Left ventricle myocardium superior (tissue), 1 donor: ENCODE measurements at regions not wholly inside any gene's neighbourhood (a gene's known extent, or its start where the extent isn't known, plus 50 kb on each side); places are given as distances from the start of the nearest gene placed in this dataset.

Experiments
- ATAC-seq: fragments of 200-7000 bp; cut with Tn5 transposase; one replicate; pipeline ENCODE4 v1.9.1; 2020; ENCODE audit warnings: mild to moderate bottlenecking, moderate library complexity
- DNase-seq: peaks from one replicate; pipeline ENCODE4 v3.0.0-alpha.2; 2020
- intact Hi-C: fragments of 100-400 bp; cut with micrococcal nuclease; formaldehyde crosslinking; loops from one replicate; pipeline ENCODE4 v1.11.0; 2022
- donor health status: DM: no; HTN: yes; CAD: no; lungs with severe emphysema.

GRCh38 chr5:97854871-97855762 lies 672.1 kb upstream of the RIOK2 start:
- peak; percentile 79 for ATAC-seq

GRCh38 chr5:97874491-97874890 lies 691.4 kb upstream of the RIOK2 start:
- no peak for DNase-seq
- no peak for ATAC-seq
- intact Hi-C loops = no loop called here

More at GRCh38 chr5:97854871-97855762, 672.1 kb upstream of the RIOK2 start:
- intact Hi-C loops = no loop called here
- DNase-seq = peak; percentile 25

GRCh38 chr5:97876272-97876671 lies 693.2 kb upstream of the RIOK2 start:
- DNase-seq (no peak), ATAC-seq (peak; percentile 31)
- intact Hi-C loops = no loop called here

GRCh38 chr5:97877588-97877987 lies 694.5 kb upstream of the RIOK2 start:
- ATAC-seq (no peak), DNase-seq (no peak)
- intact Hi-C loops = no loop called here

GRCh38 chr5:97888439-97888838 lies 705.4 kb upstream of the RIOK2 start:
- intact Hi-C loops = no loop called here
- no peak for ATAC-seq
- DNase-seq = no peak

- no peak for ATAC-seq
- no peak for DNase-seq
- intact Hi-C loops = no loop called here
These were observed 708.9 kb upstream of the RIOK2 start for GRCh38 chr5:97891971-97892370.

- DNase-seq = no peak
- intact Hi-C loops = no loop called here
- ATAC-seq = no peak
These were observed 720.7 kb upstream of the RIOK2 start for GRCh38 chr5:97903742-97904141.

GRCh38 chr5:97906135-97906534 lies 723.1 kb upstream of the RIOK2 start:
- DNase-seq (no peak), ATAC-seq (no peak)
- intact Hi-C loops = no loop called here

GRCh38 chr5:97907646-97908400 lies 724.8 kb upstream of the RIOK2 start:
- intact Hi-C loops = no loop called here
- DNase-seq = no peak
- ATAC-seq = no peak

GRCh38 chr5:97909541-97909940 lies 726.5 kb upstream of the RIOK2 start:
- DNase-seq (no peak), ATAC-seq (no peak)
- intact Hi-C loops = no loop called here

GRCh38 chr5:97914483-97914882 lies 731.4 kb upstream of the RIOK2 start:
- no peak for ATAC-seq
- no peak for DNase-seq
- intact Hi-C loops = no loop called here

- intact Hi-C loops = no loop called here
- DNase-seq (no peak), ATAC-seq (no peak)
These were observed 732.1 kb upstream of the RIOK2 start for GRCh38 chr5:97915106-97915505.

GRCh38 chr5:97918057-97918456 lies 735.0 kb upstream of the RIOK2 start:
- DNase-seq (no peak), ATAC-seq (no peak)
- intact Hi-C loops = no loop called here

GRCh38 chr5:97918620-97919019 lies 735.6 kb upstream of the RIOK2 start:
- intact Hi-C loops = no loop called here
- ATAC-seq = peak; percentile 68
- no peak for DNase-seq

- intact Hi-C loops = no loop called here
- ATAC-seq = no peak
- DNase-seq = no peak
These were observed 736.7 kb upstream of the RIOK2 start for GRCh38 chr5:97919719-97920118.

- ATAC-seq (no peak), DNase-seq (no peak)
- intact Hi-C loops = no loop called here
These were observed 739.7 kb upstream of the RIOK2 start for GRCh38 chr5:97922776-97923175.

GRCh38 chr5:97923496-97923895 lies 740.4 kb upstream of the RIOK2 start:
- DNase-seq (no peak), ATAC-seq (no peak)
- intact Hi-C loops = no loop called here

GRCh38 chr5:97923997-97924396 lies 741.0 kb upstream of the RIOK2 start:
- ATAC-seq (no peak), DNase-seq (no peak)
- intact Hi-C loops = no loop called here

GRCh38 chr5:97929383-97929782 lies 746.3 kb upstream of the RIOK2 start:
- intact Hi-C loops = no loop called here
- DNase-seq (no peak), ATAC-seq (no peak)

- intact Hi-C loops = no loop called here
- ATAC-seq (no peak), DNase-seq (no peak)
These were observed 748.8 kb upstream of the RIOK2 start for GRCh38 chr5:97931829-97932228.

- no peak for DNase-seq
- intact Hi-C loops = no loop called here
- ATAC-seq = no peak
These were observed 753.2 kb upstream of the RIOK2 start for GRCh38 chr5:97936231-97936630.
